ENCODE measurements at regions not wholly inside any gene's neighbourhood (a gene's known extent, or its start where the extent isn't known, plus 50 kb on each side); places are given as distances from the start of the nearest gene placed in this dataset.
A peak's percentile ranks its signal among the peaks of the same experiment; 100 is the strongest.

- Mint-ChIP-seq H3K4me1 (ENCODE audit: insufficient read depth, unreplicated experiment) (peaks cover 14% of the 10 kb centered on the region), H3K9me3 (ENCODE audit: unreplicated experiment) (peaks cover 7% of the 10 kb centered on the region), H3K36me3 (ENCODE audit: insufficient read depth, unreplicated experiment) (no peaks in the 10 kb centered on the region), H3K27me3 (ENCODE audit: insufficient read depth, unreplicated experiment) (no peaks in the 10 kb centered on the region), H3K4me3 (ENCODE audit: unreplicated experiment) (no peak overlapping the region), H3K27ac (ENCODE audit: low read depth, unreplicated experiment) (peak overlapping the region; percentile 19)
- intact Hi-C loops (cut with micrococcal nuclease), result no loop called here
- DNase-seq (ENCODE audit: unreplicated experiment), result peak; percentile 58
- ChIA-PET POLR2A (interaction anchor here (1.3 kb wide), 1 partner anchor 10 kb away, joined by 5 read pairs; no protein-coding TSS in a partner anchor), CTCF (no interaction called here)
- TF ChIP-seq, protein P1, sequence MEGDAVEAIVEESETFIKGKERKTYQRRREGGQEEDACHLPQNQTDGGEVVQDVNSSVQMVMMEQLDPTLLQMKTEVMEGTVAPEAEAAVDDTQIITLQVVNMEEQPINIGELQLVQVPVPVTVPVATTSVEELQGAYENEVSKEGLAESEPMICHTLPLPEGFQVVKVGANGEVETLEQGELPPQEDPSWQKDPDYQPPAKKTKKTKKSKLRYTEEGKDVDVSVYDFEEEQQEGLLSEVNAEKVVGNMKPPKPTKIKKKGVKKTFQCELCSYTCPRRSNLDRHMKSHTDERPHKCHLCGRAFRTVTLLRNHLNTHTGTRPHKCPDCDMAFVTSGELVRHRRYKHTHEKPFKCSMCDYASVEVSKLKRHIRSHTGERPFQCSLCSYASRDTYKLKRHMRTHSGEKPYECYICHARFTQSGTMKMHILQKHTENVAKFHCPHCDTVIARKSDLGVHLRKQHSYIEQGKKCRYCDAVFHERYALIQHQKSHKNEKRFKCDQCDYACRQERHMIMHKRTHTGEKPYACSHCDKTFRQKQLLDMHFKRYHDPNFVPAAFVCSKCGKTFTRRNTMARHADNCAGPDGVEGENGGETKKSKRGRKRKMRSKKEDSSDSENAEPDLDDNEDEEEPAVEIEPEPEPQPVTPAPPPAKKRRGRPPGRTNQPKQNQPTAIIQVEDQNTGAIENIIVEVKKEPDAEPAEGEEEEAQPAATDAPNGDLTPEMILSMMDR (IDR thresholded peaks at IDR 0.05; ENCODE audit: unreplicated experiment), result no peak
- BruUV-seq (replicated peaks), result no TSS peak
Observed at GRCh38 chr6:147142684-147143245, 61.5 kb upstream of the STXBP5 start.

DNA sequence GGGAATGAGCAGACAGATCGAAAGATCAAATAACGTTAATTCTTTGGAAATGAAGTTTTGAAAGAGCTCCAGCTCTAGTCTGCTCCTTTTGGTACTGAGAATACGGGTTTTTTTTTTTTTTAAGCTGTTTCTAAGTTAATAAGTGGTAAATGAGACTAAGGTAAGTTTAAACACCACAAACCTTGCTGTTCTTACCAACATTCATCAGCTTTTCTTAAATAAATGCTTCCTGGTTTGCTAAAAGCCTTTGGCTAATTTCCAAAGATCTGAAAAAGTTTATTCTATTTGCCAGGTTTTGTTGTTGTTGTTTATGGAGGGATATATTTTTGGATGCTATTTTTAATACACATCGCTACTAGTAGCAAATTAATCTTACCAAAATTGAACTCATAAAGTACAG, 55.1 kb upstream of the STXBP5 start:
- Mint-ChIP-seq H3K4me1 (ENCODE audit: insufficient read depth, unreplicated experiment) (peaks cover 18% of the 10 kb centered on the region), H3K9me3 (ENCODE audit: unreplicated experiment) (peaks cover 23% of the 10 kb centered on the region), H3K27me3 (ENCODE audit: insufficient read depth, unreplicated experiment) (no peaks in the 10 kb centered on the region), H3K27ac (ENCODE audit: low read depth, unreplicated experiment) (no peak overlapping the region), H3K36me3 (ENCODE audit: insufficient read depth, unreplicated experiment) (no peaks in the 10 kb centered on the region), H3K4me3 (ENCODE audit: unreplicated experiment) (no peak overlapping the region)
- no TSS peak for BruUV-seq (replicated peaks)
- TF ChIP-seq, protein P1 (IDR thresholded peaks at IDR 0.05; ENCODE audit: unreplicated experiment), result no peak
- intact Hi-C loops (cut with micrococcal nuclease), result no loop called here
- ChIA-PET CTCF (interaction anchor here (0.9 kb wide), 1 partner anchor 14 kb away, joined by 3 read pairs; no protein-coding TSS in a partner anchor), POLR2A (interaction anchor here (0.6 to 1.2 kb wide), 3 partner anchors 11 to 25 kb away, joined by 3 to 4 read pairs (median 4); no protein-coding TSS in a partner anchor)
- DNase-seq (ENCODE audit: unreplicated experiment), result no peak

GRCh38 chr6:147149826-147150225, 54.4 kb upstream of the STXBP5 start:
- CTCF ChIA-PET, result interaction anchor here (0.9 kb wide), 1 partner anchor 14 kb away, joined by 3 read pairs; no protein-coding TSS in a partner anchor
- Mint-ChIP-seq H3K4me1 (ENCODE audit: insufficient read depth, unreplicated experiment) (peaks cover 25% of the 10 kb centered on the region), H3K27ac (ENCODE audit: low read depth, unreplicated experiment) (no peak overlapping the region), H3K9me3 (ENCODE audit: unreplicated experiment) (peaks cover 23% of the 10 kb centered on the region), H3K4me3 (ENCODE audit: unreplicated experiment) (no peak overlapping the region), H3K36me3 (ENCODE audit: insufficient read depth, unreplicated experiment) (no peaks in the 10 kb centered on the region), H3K27me3 (ENCODE audit: insufficient read depth, unreplicated experiment) (no peaks in the 10 kb centered on the region)
- no peak for DNase-seq (ENCODE audit: unreplicated experiment)
- TF ChIP-seq, protein P1 (IDR thresholded peaks at IDR 0.05; ENCODE audit: unreplicated experiment), result no peak
- intact Hi-C loops (cut with micrococcal nuclease), result loop anchor here (5.0 kb wide), 1 partner anchor 52 kb away; the partner anchor contains the start of gene STXBP5
- POLR2A ChIA-PET, result no interaction called here
- no TSS peak for BruUV-seq (replicated peaks)

DNA sequence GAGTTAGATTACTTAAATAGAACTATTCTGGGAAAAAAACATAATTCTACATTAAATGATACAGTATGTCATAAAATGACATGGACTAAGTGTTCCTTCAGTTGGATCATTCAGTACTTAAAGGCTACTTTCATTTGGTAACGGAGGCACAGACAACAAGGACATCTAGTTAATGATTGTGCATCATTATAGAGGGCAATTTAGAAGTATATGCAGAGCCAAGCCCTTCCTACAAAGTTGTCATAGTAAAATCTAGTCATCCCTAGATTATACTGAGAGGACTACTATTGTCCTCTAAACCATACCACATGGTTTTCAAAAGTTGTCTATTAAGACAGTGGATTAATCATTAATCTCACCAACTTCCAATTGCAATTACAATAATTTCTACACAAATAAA, 53.9 kb upstream of the STXBP5 start:
- intact Hi-C loops (cut with micrococcal nuclease), result loop anchor here (5.0 kb wide), 1 partner anchor 52 kb away; the partner anchor contains the start of gene STXBP5
- CTCF ChIA-PET, result no interaction called here
- H3K9me3 Mint-ChIP-seq (ENCODE audit: unreplicated experiment), result peaks cover 23% of the 10 kb centered on the region
- no TSS peak for BruUV-seq (replicated peaks)
- H3K27ac Mint-ChIP-seq (ENCODE audit: low read depth, unreplicated experiment), result no peak overlapping the region
- no peak for DNase-seq (ENCODE audit: unreplicated experiment)
- peaks cover 30% of the 10 kb centered on the region for H3K4me1 Mint-ChIP-seq (ENCODE audit: insufficient read depth, unreplicated experiment)
- no peak overlapping the region for H3K4me3 Mint-ChIP-seq (ENCODE audit: unreplicated experiment)
- POLR2A ChIA-PET, result no interaction called here
- TF ChIP-seq, protein P1 (IDR thresholded peaks at IDR 0.05; ENCODE audit: unreplicated experiment), result no peak
- H3K27me3 Mint-ChIP-seq (ENCODE audit: insufficient read depth, unreplicated experiment), result no peaks in the 10 kb centered on the region
- H3K36me3 Mint-ChIP-seq (ENCODE audit: insufficient read depth, unreplicated experiment), result no peaks in the 10 kb centered on the region

All from MCF 10A (cell line).